Parathyroid adenoma (tissue), 2 donors: ENCODE measurements at regions not wholly inside any gene's neighbourhood (a gene's known extent, or its start where the extent isn't known, plus 50 kb on each side); places are given as distances from the start of the nearest gene placed in this dataset.

Source experiments
- H2AFZ ChIP-seq: fragments of 300-600 bp; sonication (generic); one replicate; pipeline ENCODE4 v1.7.0; 2017; ENCODE audit warnings: antibody characterized with exemption, mild to moderate bottlenecking
- H3K27ac ChIP-seq: fragments of 300-600 bp; sonication (generic); one replicate; pipeline ENCODE4 v1.7.0; 2017
- H3K27me3 ChIP-seq: fragments of 300-600 bp; sonication (generic); one replicate; pipeline ENCODE4 v1.7.0; 2017; ENCODE audit warnings: low read length; ENCODE audit not compliant: control insufficient read depth, insufficient read depth
- H3K36me3 ChIP-seq: fragments of 300-600 bp; sonication (generic); one replicate; pipeline ENCODE4 v1.7.0; 2017; ENCODE audit warnings: low read length; ENCODE audit not compliant: control insufficient read depth, insufficient read depth
- H3K4me1 ChIP-seq: fragments of 300-600 bp; sonication (generic); one replicate; pipeline ENCODE4 v1.7.0; 2017; ENCODE audit warnings: control low read depth
- H3K4me2 ChIP-seq: fragments of 300-600 bp; sonication (generic); one replicate; pipeline ENCODE4 v1.7.0; 2017; ENCODE audit warnings: low read length
- H3K4me3 ChIP-seq: fragments of 300-600 bp; sonication (generic); one replicate; pipeline ENCODE4 v1.7.0; 2017; ENCODE audit warnings: low read depth, low read length
- H3K79me2 ChIP-seq: fragments of 300-600 bp; sonication (generic); one replicate; pipeline ENCODE4 v1.7.0; 2017; ENCODE audit warnings: control low read depth
- H3K9ac ChIP-seq: fragments of 300-600 bp; sonication (generic); one replicate; pipeline ENCODE4 v1.7.0; 2017; ENCODE audit warnings: mild to moderate bottlenecking
- H3K9me3 ChIP-seq: fragments of 300-600 bp; sonication (generic); one replicate; pipeline ENCODE4 v1.7.0; 2017; ENCODE audit warnings: low read length; ENCODE audit not compliant: control insufficient read depth
- TF ChIP-seq, protein P1 (sequence below): fragments of 300-600 bp; sonication (generic); IDR thresholded peaks from one replicate; pipeline ENCODE4 v1.7.0; 2017; ENCODE audit warnings: antibody characterized with exemption, mild to moderate bottlenecking
- donor health status: primary hyperparathyroidism.

DNA sequence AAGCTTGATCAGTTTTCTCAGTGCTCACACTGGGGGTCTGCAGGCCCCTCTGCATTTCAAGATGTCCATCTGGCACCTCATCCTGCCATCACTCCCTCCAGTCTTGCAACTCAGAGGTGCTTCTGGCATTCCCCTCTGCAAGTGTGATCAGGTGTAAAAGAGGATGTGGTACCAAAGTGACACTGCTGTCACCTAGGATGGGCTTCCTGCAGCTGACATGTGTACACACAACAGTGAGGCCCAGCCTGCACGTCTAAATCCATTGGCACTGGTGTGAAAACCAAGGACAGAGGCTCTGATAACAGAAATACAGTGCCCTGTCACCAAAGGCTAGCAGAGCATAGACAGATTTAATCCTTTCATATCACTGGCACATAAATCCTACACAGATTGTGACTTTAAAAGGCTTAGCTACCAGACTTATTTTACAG, 162.5 kb upstream of the CELF2 start:
- Histone ChIP-seq H3K4me3 (no peak overlapping the region), H3K4me2 (no peak overlapping the region), H3K36me3 (no peaks in the 10 kb centered on the region), H3K4me1 (no peaks in the 10 kb centered on the region), H3K9me3 (no peaks in the 10 kb centered on the region), H3K79me2 (no peaks in the 10 kb centered on the region), H3K27me3 (no peaks in the 10 kb centered on the region), H3K9ac (no peak overlapping the region), H3K27ac (no peak overlapping the region), H2AFZ (no peak overlapping the region)
- TF ChIP-seq, protein P1, sequence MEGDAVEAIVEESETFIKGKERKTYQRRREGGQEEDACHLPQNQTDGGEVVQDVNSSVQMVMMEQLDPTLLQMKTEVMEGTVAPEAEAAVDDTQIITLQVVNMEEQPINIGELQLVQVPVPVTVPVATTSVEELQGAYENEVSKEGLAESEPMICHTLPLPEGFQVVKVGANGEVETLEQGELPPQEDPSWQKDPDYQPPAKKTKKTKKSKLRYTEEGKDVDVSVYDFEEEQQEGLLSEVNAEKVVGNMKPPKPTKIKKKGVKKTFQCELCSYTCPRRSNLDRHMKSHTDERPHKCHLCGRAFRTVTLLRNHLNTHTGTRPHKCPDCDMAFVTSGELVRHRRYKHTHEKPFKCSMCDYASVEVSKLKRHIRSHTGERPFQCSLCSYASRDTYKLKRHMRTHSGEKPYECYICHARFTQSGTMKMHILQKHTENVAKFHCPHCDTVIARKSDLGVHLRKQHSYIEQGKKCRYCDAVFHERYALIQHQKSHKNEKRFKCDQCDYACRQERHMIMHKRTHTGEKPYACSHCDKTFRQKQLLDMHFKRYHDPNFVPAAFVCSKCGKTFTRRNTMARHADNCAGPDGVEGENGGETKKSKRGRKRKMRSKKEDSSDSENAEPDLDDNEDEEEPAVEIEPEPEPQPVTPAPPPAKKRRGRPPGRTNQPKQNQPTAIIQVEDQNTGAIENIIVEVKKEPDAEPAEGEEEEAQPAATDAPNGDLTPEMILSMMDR = no peak

DNA sequence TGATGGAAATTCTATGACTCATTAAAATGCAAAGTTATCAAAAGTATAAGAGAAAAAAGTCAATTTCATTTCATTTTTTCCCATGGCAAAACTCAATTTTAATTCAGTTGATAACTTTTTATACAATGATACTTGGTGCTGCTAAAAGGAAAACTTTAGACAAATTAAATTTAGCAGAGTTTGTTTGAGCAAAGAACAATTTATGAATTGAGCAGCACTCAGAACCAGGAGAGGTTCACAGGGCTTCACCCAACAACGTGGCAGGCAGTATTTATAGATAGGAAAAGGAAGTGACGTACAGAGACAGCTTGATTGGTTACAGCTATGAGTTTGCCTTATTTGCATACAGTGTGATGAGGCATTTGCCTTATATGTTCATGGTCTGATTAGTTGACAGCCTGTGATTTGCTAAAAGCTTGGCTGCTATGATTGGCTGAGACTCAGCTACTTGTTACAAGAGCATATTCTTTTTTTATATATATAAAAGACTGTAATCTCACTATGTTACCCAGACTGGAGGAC, 157.2 kb upstream of the CELF2 start:
- Histone ChIP-seq H3K36me3 (no peaks in the 10 kb centered on the region), H2AFZ (no peak overlapping the region), H3K9ac (no peak overlapping the region), H3K27ac (no peak overlapping the region), H3K4me2 (no peak overlapping the region), H3K79me2 (no peaks in the 10 kb centered on the region), H3K4me1 (no peaks in the 10 kb centered on the region), H3K4me3 (no peak overlapping the region), H3K27me3 (no peaks in the 10 kb centered on the region), H3K9me3 (no peaks in the 10 kb centered on the region)
- TF ChIP-seq, protein P1 = no peak

DNA sequence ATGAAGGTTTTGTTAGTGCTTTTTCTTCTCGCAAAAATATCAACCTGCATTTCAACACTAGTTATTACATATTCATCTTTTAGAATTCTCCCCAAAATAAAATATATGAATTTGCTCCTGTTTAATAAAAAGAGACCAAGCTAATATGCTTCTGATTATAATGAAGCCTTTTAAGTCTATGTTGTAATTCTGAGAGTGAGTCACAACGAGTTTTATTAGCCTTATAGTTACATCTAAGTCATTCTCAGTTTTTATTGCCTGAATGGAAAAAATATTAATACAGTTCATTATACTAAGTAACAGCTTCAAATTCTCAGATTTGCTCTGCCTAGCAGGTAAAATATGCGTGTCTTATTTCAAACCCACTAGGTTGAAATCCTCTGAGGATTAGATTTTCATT, 152.4 kb upstream of the CELF2 start:
- no peaks in the 10 kb centered on the region for H3K79me2 ChIP-seq
- TF ChIP-seq, protein P1 = no peak
- no peaks in the 10 kb centered on the region for H3K27me3 ChIP-seq
- H3K4me3 ChIP-seq = no peak overlapping the region
- no peak overlapping the region for H3K9ac ChIP-seq
- H3K4me2 ChIP-seq = no peak overlapping the region
- no peak overlapping the region for H2AFZ ChIP-seq
- H3K27ac ChIP-seq = no peak overlapping the region
- no peaks in the 10 kb centered on the region for H3K36me3 ChIP-seq
- H3K9me3 ChIP-seq = no peaks in the 10 kb centered on the region
- no peaks in the 10 kb centered on the region for H3K4me1 ChIP-seq

DNA sequence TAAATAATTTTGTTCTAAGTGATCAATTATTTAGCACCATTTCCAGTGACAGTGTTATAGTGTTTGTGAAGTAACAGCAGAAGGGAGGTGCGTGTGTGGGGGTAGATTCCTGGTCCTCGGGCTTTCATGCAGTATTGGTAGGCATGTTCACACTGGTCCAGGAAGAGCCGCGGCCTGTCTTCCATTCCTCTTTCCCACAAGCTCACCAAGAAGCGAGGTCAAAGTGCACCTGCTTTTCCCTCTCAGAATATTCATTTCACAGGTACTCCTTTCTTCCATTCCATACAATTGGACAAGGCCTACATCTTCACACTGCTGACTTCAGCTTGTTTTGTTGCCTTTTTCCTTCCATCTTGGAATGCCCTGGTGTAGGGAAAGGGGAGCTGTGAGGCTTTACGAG, 151.8 kb upstream of the CELF2 start:
- H2AFZ ChIP-seq = no peak overlapping the region
- no peak overlapping the region for H3K4me2 ChIP-seq
- no peak overlapping the region for H3K9ac ChIP-seq
- H3K79me2 ChIP-seq = no peaks in the 10 kb centered on the region
- TF ChIP-seq, protein P1 = no peak
- no peaks in the 10 kb centered on the region for H3K27me3 ChIP-seq
- H3K4me3 ChIP-seq = no peak overlapping the region
- H3K9me3 ChIP-seq = no peaks in the 10 kb centered on the region
- H3K36me3 ChIP-seq = no peaks in the 10 kb centered on the region
- H3K27ac ChIP-seq = no peak overlapping the region
- H3K4me1 ChIP-seq = no peaks in the 10 kb centered on the region

DNA sequence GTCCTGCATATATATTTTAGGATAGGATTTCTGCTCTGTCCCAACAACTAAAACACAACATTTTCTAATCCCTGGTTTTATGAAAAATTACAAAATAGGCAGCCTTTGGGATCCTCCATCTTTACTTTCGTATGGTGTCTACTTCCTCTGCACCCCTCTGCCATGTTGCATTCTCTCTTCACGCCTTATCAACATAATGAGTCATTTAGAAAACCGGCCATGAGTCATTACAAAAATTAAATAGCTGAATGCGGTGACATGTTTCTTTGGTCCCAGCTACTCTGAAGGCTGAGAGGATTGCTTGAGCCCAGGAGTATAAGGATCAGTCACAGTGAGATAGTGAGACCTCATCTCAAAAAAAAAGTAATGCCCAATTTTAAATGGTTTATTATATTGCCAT, 148.1 kb upstream of the CELF2 start:
- Histone ChIP-seq H3K79me2 (no peaks in the 10 kb centered on the region), H3K4me1 (no peaks in the 10 kb centered on the region), H3K9ac (no peak overlapping the region), H3K36me3 (no peaks in the 10 kb centered on the region), H3K27me3 (no peaks in the 10 kb centered on the region), H3K9me3 (no peaks in the 10 kb centered on the region), H3K27ac (no peak overlapping the region), H3K4me2 (no peak overlapping the region), H2AFZ (no peak overlapping the region), H3K4me3 (no peak overlapping the region)
- TF ChIP-seq, protein P1 = no peak
